ENCODE measurements at regions not wholly inside any gene's neighbourhood (a gene's known extent, or its start where the extent isn't known, plus 50 kb on each side); places are given as distances from the start of the nearest gene placed in this dataset.

- TF ChIP-seq POLR2A (IDR thresholded peaks at IDR 0.05; ENCODE audit: low read depth, low read length) = no peak
- TF ChIP-seq POLR2AphosphoS5 (IDR thresholded peaks at IDR 0.05; ENCODE audit: low read depth, low read length) = no peak
These were observed 116.6 kb downstream of the ESM1 start for GRCh38 chr5:54868511-54869483.

Data from GM12892 (cell line).